Heart left ventricle (tissue), 16 donors: ENCODE measurements at regions not wholly inside any gene's neighbourhood (a gene's known extent, or its start where the extent isn't known, plus 50 kb on each side); places are given as distances from the start of the nearest gene placed in this dataset.

Experiments used
- ATAC-seq, 4 donors: fragments of 200-7000 bp; cut with Tn5 transposase; one replicate each; pipeline ENCODE4 v1.9.1; 2020 to 2022; ENCODE audit warnings: moderate library complexity in 4 of 4, mild to moderate bottlenecking in 3 of 4, moderate number of reproducible peaks in 1 of 4
- DNase-seq, 5 donors: peaks; one replicate each; pipeline ENCODE4 v3.0.0-alpha.2; 2020
- H3K27ac ChIP-seq, 12 donors: fragments of 200-600 bp; sonication (generic) in 4 of 12; one replicate each; pipeline versions ENCODE4 v1.5.0 to v1.8.0; 2016 to 2022; ENCODE audit warnings: mild to moderate bottlenecking in 2 of 12
- H3K27me3 ChIP-seq, 9 donors: fragments of 200-600 bp; sonication (generic) in 2 of 9; one replicate each; pipeline versions ENCODE4 v1.5.1 to v1.8.0; 2016 to 2022; ENCODE audit warnings: mild to moderate bottlenecking in 3 of 9
- H3K36me3 ChIP-seq, 9 donors: fragments of 200-600 bp; sonication (generic) in 2 of 9; one replicate each; pipeline versions ENCODE4 v1.5.0 to v1.8.0; 2018 to 2022; ENCODE audit warnings: mild to moderate bottlenecking in 2 of 9
- H3K4me1 ChIP-seq, 12 donors: fragments of 200-600 bp; sonication (generic) in 4 of 12; one replicate each; pipeline versions ENCODE4 v1.5.0 to v1.8.0; 2016 to 2022; ENCODE audit warnings: mild to moderate bottlenecking in 3 of 12
- H3K4me3 ChIP-seq, 12 donors: fragments of 200-600 bp; sonication (generic) in 4 of 12; one replicate each; pipeline versions ENCODE4 v1.5.0 to v1.8.0; 2017 to 2022; ENCODE audit warnings: mild to moderate bottlenecking in 9 of 12, moderate library complexity in 4 of 12
- H3K9me3 ChIP-seq, 12 donors: fragments of 200-600 bp; sonication (generic) in 4 of 12; one replicate each; pipeline versions ENCODE4 v1.5.0 to v1.8.0; 2016 to 2022; ENCODE audit warnings: mild to moderate bottlenecking in 1 of 12
- POLR2A ChIP-seq, 2 donors: fragments of 450-650 bp; IDR thresholded peaks; one replicate each; pipeline ENCODE4 v1.6.1; 2017; ENCODE audit warnings: antibody characterized with exemption in 2 of 2, mild to moderate bottlenecking in 2 of 2, moderate library complexity in 2 of 2
- WGBS, 4 donors: extraction: QIAGEN DNeasy Blood & Tissue Kit in 2 of 4; methylation state at CpG; one replicate each; pipeline versions ENCODE4 v1.1.5 to v1.1.7; 2013 to 2018; 5-methylcytosine and 5-hydroxymethylcytosine counted together
- intact Hi-C, 10 donors: fragments of 100-400 bp; cut with DNase I; formaldehyde crosslinking; loops; one replicate each; pipeline versions ENCODE4 v1.11.1 to v1.14.2; 2022
- TF ChIP-seq, protein P1 (sequence below), 12 donors: fragments of 200-600 bp; sonication (generic) in 4 of 12; IDR thresholded peaks; one replicate each; pipeline versions ENCODE4 v1.5.0 to v1.8.0; 2018 to 2022; ENCODE audit warnings: antibody characterized with exemption in 12 of 12, mild to moderate bottlenecking in 5 of 12
- donor health status: ischemic (EF 13 %, LVEDD 7.1; RV severe dilation, severe dysfunction).
- donor health status: healthy with polysubstance abuse.
- donor health status: DM: no; HTN: yes; CAD: no.
- donor health status: DM: no; HTN: no; CAD: no.
- donor health status: ischemic (EF 25% LVEDD 6.9; RV normal size, moderate dysfunction).
- donor health status: ischemic (EF 25% LVEDD 5.7; RV mildly dilated, moderate dysfunction).
- donor health status: healthy.
- donor health status: DM: yes; HTN: yes; CAD: no.
- donor health status: ischemic (EF 35%, LVEDD 5.7; RV mildly dilated, moderate dysfunction).
- donor health status: nonischemic (EF 11% LVEDD 7.7; RV severe dilation, severe dysfunction).
- donor health status: DM: yes; HTN: yes; CAD: no.
- donor health status: PGD.
- donor health status: ischemic (EF 29% LVEDD 5.4; RV normal size, mild dysfunction).
- donor health status: nonischemic (EF 23%, LVEDD 6.1; RV moderate dilation, normal function).

DNA sequence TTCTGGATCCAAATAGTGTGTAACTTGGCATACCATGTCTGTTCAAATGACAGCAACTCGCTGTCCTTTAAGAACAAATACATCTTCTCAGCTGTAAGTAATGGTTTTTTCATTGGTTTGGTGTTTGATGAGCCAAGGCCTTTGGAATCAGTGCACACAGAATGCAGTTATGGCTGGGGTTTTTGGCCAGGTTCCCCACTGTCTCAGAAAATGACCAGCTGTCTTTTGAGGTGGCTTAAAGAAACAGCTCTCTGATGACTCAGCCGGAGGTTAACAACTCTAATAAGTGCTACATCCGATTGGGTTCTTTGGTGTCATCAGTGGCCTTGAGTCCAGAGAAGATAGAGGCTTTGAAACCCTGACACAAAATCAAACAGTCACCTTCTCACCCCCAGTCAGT is 688.4 kb downstream of the REEP3 start:
- 46 to 62% (median 50%) methylated on average over 3 of the region's 3 CpGs for WGBS, 4 donors
- H3K27ac ChIP-seq = peak overlapping the region in 4 of 12 donors; percentile 1 to 68 (median 34)
- no peaks in the 10 kb centered on the region for H3K27me3 ChIP-seq
- H3K36me3 ChIP-seq = no peaks in the 10 kb centered on the region
- H3K9me3 ChIP-seq = peaks cover 0 to 18% (median 1%) of the 10 kb centered on the region in 12 donors
- H3K4me1 ChIP-seq = no peaks in the 10 kb centered on the region
- ATAC-seq = peak in 3 of 4 donors; percentile 50 to 92 (median 80)
- TF ChIP-seq, protein P1, sequence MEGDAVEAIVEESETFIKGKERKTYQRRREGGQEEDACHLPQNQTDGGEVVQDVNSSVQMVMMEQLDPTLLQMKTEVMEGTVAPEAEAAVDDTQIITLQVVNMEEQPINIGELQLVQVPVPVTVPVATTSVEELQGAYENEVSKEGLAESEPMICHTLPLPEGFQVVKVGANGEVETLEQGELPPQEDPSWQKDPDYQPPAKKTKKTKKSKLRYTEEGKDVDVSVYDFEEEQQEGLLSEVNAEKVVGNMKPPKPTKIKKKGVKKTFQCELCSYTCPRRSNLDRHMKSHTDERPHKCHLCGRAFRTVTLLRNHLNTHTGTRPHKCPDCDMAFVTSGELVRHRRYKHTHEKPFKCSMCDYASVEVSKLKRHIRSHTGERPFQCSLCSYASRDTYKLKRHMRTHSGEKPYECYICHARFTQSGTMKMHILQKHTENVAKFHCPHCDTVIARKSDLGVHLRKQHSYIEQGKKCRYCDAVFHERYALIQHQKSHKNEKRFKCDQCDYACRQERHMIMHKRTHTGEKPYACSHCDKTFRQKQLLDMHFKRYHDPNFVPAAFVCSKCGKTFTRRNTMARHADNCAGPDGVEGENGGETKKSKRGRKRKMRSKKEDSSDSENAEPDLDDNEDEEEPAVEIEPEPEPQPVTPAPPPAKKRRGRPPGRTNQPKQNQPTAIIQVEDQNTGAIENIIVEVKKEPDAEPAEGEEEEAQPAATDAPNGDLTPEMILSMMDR (IDR thresholded peaks at IDR 0.05) = no peak
- no peak for TF ChIP-seq POLR2A (IDR thresholded peaks at IDR 0.05)
- intact Hi-C loops = no loop called here
- peak in 4 of 5 donors; percentile 23 to 65 (median 60) for DNase-seq
- H3K4me3 ChIP-seq = no peak overlapping the region

- TF ChIP-seq POLR2A (IDR thresholded peaks at IDR 0.05) = no peak
- TF ChIP-seq, protein P1 (IDR thresholded peaks at IDR 0.05) = no peak
- no peak for ATAC-seq
- peak overlapping the region in 1 of 12 donors; percentile 68 for H3K27ac ChIP-seq
- WGBS, 4 donors = 62 to 78% (median 65%) methylated on average over 2 of the region's 2 CpGs
- no peak for DNase-seq
- no peaks in the 10 kb centered on the region for H3K27me3 ChIP-seq
- H3K4me3 ChIP-seq = no peak overlapping the region
- no peaks in the 10 kb centered on the region for H3K4me1 ChIP-seq
- H3K36me3 ChIP-seq = no peaks in the 10 kb centered on the region
- intact Hi-C loops = no loop called here
- H3K9me3 ChIP-seq = peaks cover 0 to 18% (median 1%) of the 10 kb centered on the region in 12 donors
Measured at GRCh38 chr10:64210211-64210610, 689.0 kb downstream of the REEP3 start.

DNA sequence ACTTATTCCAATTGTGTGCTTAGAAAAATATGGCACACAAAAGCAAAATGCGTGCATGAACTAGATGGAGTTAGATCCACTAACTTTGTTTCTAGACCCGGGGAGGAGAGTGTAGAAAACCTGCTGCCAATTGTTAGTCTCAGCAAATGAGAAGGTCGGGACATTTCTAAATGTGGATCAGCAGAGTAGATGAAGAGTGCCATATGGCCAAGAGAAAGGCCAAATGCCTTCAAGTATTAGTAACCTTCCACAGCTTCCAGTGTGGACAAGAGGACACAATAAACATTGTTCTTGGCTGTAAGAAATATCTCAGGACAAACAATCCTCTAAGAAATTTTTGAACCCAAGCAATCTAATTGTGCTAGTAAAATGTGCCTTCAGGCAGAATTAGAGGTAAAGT is 690.3 kb downstream of the REEP3 start:
- 52 to 61% (median 59%) methylated on average over 3 of the region's 3 CpGs for WGBS, 4 donors
- ATAC-seq (peak in 3 of 4 donors; percentile 47 to 81 (median 50)), DNase-seq (no peak)
- Histone ChIP-seq H3K9me3 (peaks cover 0 to 18% (median 0%) of the 10 kb centered on the region in 12 donors), H3K4me1 (no peaks in the 10 kb centered on the region), H3K36me3 (no peaks in the 10 kb centered on the region), H3K27ac (peak overlapping the region in 2 of 12 donors; percentile 19 to 28), H3K27me3 (no peaks in the 10 kb centered on the region), H3K4me3 (no peak overlapping the region)
- TF ChIP-seq, protein P1 (IDR thresholded peaks at IDR 0.05) = no peak
- no peak for TF ChIP-seq POLR2A (IDR thresholded peaks at IDR 0.05)
- intact Hi-C loops = no loop called here

GRCh38 chr10:64215088-64215487 is 693.9 kb downstream of the REEP3 start:
- ATAC-seq (no peak), DNase-seq (no peak)
- no peaks in the 10 kb centered on the region for H3K27me3 ChIP-seq
- H3K27ac ChIP-seq = no peak overlapping the region
- peaks cover 0 to 13% (median 0%) of the 10 kb centered on the region in 12 donors for H3K9me3 ChIP-seq
- H3K4me3 ChIP-seq = no peak overlapping the region
- intact Hi-C loops = no loop called here
- WGBS, 4 donors = 67 to 76% (median 72%) methylated on average over 1 of the region's 1 CpG
- TF ChIP-seq POLR2A (IDR thresholded peaks at IDR 0.05) = no peak
- TF ChIP-seq, protein P1 (IDR thresholded peaks at IDR 0.05) = no peak
- no peaks in the 10 kb centered on the region for H3K36me3 ChIP-seq
- no peaks in the 10 kb centered on the region for H3K4me1 ChIP-seq
